HG02973 (cell line): ENCODE measurements at regions not wholly inside any gene's neighbourhood (a gene's known extent, or its start where the extent isn't known, plus 50 kb on each side); places are given as distances from the start of the nearest gene placed in this dataset.

Experiments
- ATAC-seq: cut with Tn5 transposase; IDR thresholded peaks from one replicate; pipeline ENCODE4 v1.9.1; 2021; ENCODE audit warnings: moderate library complexity; ENCODE audit not compliant: unreplicated experiment

- ATAC-seq: no peak
Observed at GRCh38 chr3:72698154-72698917, 149.9 kb downstream of the SHQ1 start.

- ATAC-seq: no peak
Observed at GRCh38 chr3:72697717-72698116, 150.5 kb downstream of the SHQ1 start.

- ATAC-seq: no peak
Observed at GRCh38 chr3:72696815-72697214, 151.4 kb downstream of the SHQ1 start.

GRCh38 chr3:72694398-72694797 lies 153.8 kb downstream of the SHQ1 start:
- no peak for ATAC-seq

GRCh38 chr3:72692990-72693389 lies 155.3 kb downstream of the SHQ1 start:
- ATAC-seq: no peak

GRCh38 chr3:72690629-72691028 lies 157.6 kb downstream of the SHQ1 start:
- no peak for ATAC-seq

GRCh38 chr3:72682936-72683452 lies 165.3 kb downstream of the SHQ1 start:
- ATAC-seq: peak; percentile 58

- no peak for ATAC-seq
Observed at GRCh38 chr3:72681598-72681997, 166.6 kb downstream of the SHQ1 start.

GRCh38 chr3:72680766-72681165 lies 167.5 kb downstream of the SHQ1 start:
- no peak for ATAC-seq

GRCh38 chr3:72679540-72680198 lies 168.6 kb downstream of the SHQ1 start:
- no peak for ATAC-seq

- ATAC-seq: no peak
Observed at GRCh38 chr3:72678867-72679266, 169.4 kb downstream of the SHQ1 start.

- no peak for ATAC-seq
Observed at GRCh38 chr3:72678380-72678779, 169.9 kb downstream of the SHQ1 start.

GRCh38 chr3:72675243-72675642 lies 173.0 kb downstream of the SHQ1 start:
- no peak for ATAC-seq

- no peak for ATAC-seq
Observed at GRCh38 chr3:72673011-72673771, 175.1 kb downstream of the SHQ1 start.

- ATAC-seq: no peak
Observed at GRCh38 chr3:72669224-72669623, 179.0 kb downstream of the SHQ1 start.

GRCh38 chr3:72666447-72666755 lies 181.8 kb downstream of the SHQ1 start:
- ATAC-seq: no peak

GRCh38 chr3:72665701-72666446 lies 182.4 kb downstream of the SHQ1 start:
- ATAC-seq: no peak

GRCh38 chr3:72665103-72665502 lies 183.1 kb downstream of the SHQ1 start:
- no peak for ATAC-seq

GRCh38 chr3:72664184-72664975 lies 183.9 kb downstream of the SHQ1 start:
- ATAC-seq: no peak

GRCh38 chr3:72663429-72663828 lies 184.8 kb downstream of the SHQ1 start:
- no peak for ATAC-seq
